ENCODE measurements at regions not wholly inside any gene's neighbourhood (a gene's known extent, or its start where the extent isn't known, plus 50 kb on each side); places are given as distances from the start of the nearest gene placed in this dataset.

GRCh38 chrX:125394449-125394848 lies 74.8 kb downstream of the TEX13C start:
- Histone ChIP-seq H3K36me3 (no peaks in the 10 kb centered on the region), H3K4me3 (no peak overlapping the region), H3K27ac (replicated peaks) (no peak overlapping the region), H3K27me3 (ENCODE audit: low read depth) (no peaks in the 10 kb centered on the region), H3K4me1 (no peaks in the 10 kb centered on the region), H3K9me3 (replicated peaks) (no peaks in the 10 kb centered on the region)
- no peak for DNase-seq
- intact Hi-C loops (cut with micrococcal nuclease): no loop called here
- TF ChIP-seq, protein P1, sequence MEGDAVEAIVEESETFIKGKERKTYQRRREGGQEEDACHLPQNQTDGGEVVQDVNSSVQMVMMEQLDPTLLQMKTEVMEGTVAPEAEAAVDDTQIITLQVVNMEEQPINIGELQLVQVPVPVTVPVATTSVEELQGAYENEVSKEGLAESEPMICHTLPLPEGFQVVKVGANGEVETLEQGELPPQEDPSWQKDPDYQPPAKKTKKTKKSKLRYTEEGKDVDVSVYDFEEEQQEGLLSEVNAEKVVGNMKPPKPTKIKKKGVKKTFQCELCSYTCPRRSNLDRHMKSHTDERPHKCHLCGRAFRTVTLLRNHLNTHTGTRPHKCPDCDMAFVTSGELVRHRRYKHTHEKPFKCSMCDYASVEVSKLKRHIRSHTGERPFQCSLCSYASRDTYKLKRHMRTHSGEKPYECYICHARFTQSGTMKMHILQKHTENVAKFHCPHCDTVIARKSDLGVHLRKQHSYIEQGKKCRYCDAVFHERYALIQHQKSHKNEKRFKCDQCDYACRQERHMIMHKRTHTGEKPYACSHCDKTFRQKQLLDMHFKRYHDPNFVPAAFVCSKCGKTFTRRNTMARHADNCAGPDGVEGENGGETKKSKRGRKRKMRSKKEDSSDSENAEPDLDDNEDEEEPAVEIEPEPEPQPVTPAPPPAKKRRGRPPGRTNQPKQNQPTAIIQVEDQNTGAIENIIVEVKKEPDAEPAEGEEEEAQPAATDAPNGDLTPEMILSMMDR (IDR thresholded peaks at IDR 0.05; ENCODE audit: borderline replicate concordance): no peak

DNA sequence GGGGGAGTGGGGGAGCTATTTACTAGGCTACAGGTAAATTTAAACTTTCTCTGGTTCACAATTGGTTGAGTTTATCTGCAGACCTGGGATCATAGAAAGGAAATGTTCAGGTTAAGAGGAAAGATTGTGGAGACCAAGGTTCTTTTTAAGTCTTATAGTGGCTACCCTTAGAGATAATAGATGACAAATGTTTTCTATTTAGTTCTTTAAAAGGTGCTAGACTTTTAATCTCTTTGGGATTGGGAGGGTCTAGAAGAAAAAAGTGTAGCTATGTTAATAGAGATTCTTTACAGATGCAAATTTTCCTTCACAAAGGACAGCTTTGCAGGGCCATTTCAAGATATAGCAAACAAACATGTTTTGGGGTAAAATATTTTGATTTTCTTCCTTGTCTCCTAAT lies 76.0 kb downstream of the TEX13C start:
- no peaks in the 10 kb centered on the region for H3K9me3 ChIP-seq (replicated peaks)
- no peaks in the 10 kb centered on the region for H3K36me3 ChIP-seq
- H3K27me3 ChIP-seq (ENCODE audit: low read depth): no peaks in the 10 kb centered on the region
- H3K27ac ChIP-seq (replicated peaks): no peak overlapping the region
- no peaks in the 10 kb centered on the region for H3K4me1 ChIP-seq
- intact Hi-C loops (cut with micrococcal nuclease): no loop called here
- TF ChIP-seq, protein P1 (IDR thresholded peaks at IDR 0.05; ENCODE audit: borderline replicate concordance): no peak
- H3K4me3 ChIP-seq: no peak overlapping the region
- DNase-seq: no peak

- Histone ChIP-seq H3K27ac (replicated peaks) (no peak overlapping the region), H3K4me1 (no peaks in the 10 kb centered on the region), H3K36me3 (no peaks in the 10 kb centered on the region), H3K4me3 (no peak overlapping the region), H3K27me3 (ENCODE audit: low read depth) (no peaks in the 10 kb centered on the region), H3K9me3 (replicated peaks) (no peaks in the 10 kb centered on the region)
- DNase-seq: no peak
- intact Hi-C loops (cut with micrococcal nuclease): no loop called here
- TF ChIP-seq, protein P1 (IDR thresholded peaks at IDR 0.05; ENCODE audit: borderline replicate concordance): no peak
These were observed 79.3 kb downstream of the TEX13C start for GRCh38 chrX:125398959-125399440.

DNA sequence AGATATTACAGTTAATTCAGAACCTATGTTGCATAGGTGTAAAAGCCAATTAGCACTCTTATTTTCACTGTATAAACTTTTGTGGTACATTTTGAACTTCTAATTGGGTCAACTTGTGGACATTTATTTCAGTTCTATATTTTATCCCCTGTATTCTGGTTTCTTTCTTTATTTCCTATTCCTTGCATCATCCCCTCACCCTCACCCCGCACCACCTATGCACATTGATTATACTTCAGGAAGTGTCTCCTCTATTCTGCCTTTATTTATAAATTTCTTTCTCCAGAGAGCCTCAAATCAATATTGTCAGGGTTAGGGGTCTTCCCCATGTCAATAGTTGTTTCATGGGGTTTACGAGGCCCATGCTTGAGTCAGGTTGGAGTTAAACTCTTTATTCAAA lies 83.1 kb downstream of the TEX13C start:
- no peak for DNase-seq
- H3K36me3 ChIP-seq: no peaks in the 10 kb centered on the region
- intact Hi-C loops (cut with micrococcal nuclease): no loop called here

GRCh38 chrX:125404667-125405160 lies 85.0 kb downstream of the TEX13C start:
- Histone ChIP-seq H3K4me3 (no peak overlapping the region), H3K27me3 (ENCODE audit: low read depth) (no peaks in the 10 kb centered on the region), H3K9me3 (replicated peaks) (no peaks in the 10 kb centered on the region), H3K4me1 (no peaks in the 10 kb centered on the region), H3K27ac (replicated peaks) (no peak overlapping the region), H3K36me3 (no peaks in the 10 kb centered on the region)
- no peak for DNase-seq
- intact Hi-C loops (cut with micrococcal nuclease): no loop called here
- TF ChIP-seq, protein P1 (IDR thresholded peaks at IDR 0.05; ENCODE audit: borderline replicate concordance): no peak

More for the DNA sequence above, 83.1 kb downstream of the TEX13C start:
- Histone ChIP-seq H3K4me1 (no peaks in the 10 kb centered on the region), H3K9me3 (replicated peaks) (no peaks in the 10 kb centered on the region), H3K4me3 (no peak overlapping the region), H3K27me3 (ENCODE audit: low read depth) (no peaks in the 10 kb centered on the region), H3K27ac (replicated peaks) (no peak overlapping the region)
- TF ChIP-seq, protein P1 (IDR thresholded peaks at IDR 0.05; ENCODE audit: borderline replicate concordance): no peak
